OCI-LY7 (cell line): ENCODE measurements at regions not wholly inside any gene's neighbourhood (a gene's known extent, or its start where the extent isn't known, plus 50 kb on each side); places are given as distances from the start of the nearest gene placed in this dataset.

Source experiments
- EZH2phosphoT487 ChIP-seq: fragments of 200-600 bp; sonication (generic); IDR thresholded peaks from 2 replicates; pipeline ENCODE4 v1.6.1; 2018; ENCODE audit warnings: low read depth, borderline replicate concordance, mild to moderate bottlenecking, mixed run types, antibody characterized with exemption, low read length, moderate library complexity, mixed read lengths
- TF ChIP-seq, protein P1 (sequence below): fragments of 200-600 bp; sonication (generic); conservative IDR thresholded peaks from 2 replicates; pipeline ENCODE4 v1.5.1; 2014; ENCODE audit warnings: mild to moderate bottlenecking, antibody characterized with exemption, low read length, moderate library complexity, mixed read lengths

DNA sequence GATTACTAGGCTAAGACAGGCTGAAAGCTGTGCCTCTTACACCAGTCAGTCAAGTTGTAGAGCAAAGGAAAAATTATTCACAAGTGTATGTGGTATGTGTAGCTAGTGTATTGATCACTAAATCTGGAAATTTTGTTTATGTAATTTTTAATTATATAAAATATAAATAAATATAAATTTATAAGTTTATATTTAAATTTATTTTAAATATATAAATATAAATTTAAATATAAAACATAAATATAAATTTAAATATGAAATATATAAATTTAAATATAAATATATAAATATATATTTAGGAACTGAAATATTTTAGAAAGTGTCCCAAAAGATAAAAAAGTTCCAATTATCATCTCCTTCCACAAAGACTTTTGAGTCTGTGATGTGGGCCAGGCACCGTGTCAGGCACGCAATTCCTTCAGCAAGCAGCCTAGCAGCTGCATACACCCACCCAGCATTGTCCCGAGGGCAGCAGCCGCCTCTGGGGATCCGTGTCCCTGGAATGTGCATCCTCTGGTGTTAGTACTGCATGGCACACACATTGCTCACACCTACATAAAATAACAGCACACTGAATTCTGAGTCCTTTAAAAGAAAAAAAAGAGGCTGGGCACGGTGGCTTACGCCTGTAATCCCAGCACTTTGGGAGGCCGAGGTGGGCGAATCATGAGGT lies 1098.0 kb downstream of the BRD1 start:
- TF ChIP-seq, protein P1, sequence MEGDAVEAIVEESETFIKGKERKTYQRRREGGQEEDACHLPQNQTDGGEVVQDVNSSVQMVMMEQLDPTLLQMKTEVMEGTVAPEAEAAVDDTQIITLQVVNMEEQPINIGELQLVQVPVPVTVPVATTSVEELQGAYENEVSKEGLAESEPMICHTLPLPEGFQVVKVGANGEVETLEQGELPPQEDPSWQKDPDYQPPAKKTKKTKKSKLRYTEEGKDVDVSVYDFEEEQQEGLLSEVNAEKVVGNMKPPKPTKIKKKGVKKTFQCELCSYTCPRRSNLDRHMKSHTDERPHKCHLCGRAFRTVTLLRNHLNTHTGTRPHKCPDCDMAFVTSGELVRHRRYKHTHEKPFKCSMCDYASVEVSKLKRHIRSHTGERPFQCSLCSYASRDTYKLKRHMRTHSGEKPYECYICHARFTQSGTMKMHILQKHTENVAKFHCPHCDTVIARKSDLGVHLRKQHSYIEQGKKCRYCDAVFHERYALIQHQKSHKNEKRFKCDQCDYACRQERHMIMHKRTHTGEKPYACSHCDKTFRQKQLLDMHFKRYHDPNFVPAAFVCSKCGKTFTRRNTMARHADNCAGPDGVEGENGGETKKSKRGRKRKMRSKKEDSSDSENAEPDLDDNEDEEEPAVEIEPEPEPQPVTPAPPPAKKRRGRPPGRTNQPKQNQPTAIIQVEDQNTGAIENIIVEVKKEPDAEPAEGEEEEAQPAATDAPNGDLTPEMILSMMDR = no peak
- no peak for TF ChIP-seq EZH2phosphoT487
